ENCODE measurements at regions not wholly inside any gene's neighbourhood (a gene's known extent, or its start where the extent isn't known, plus 50 kb on each side); places are given as distances from the start of the nearest gene placed in this dataset.
A peak's percentile ranks its signal among the peaks of the same experiment; 100 is the strongest.

GRCh38 chr13:40098246-40098645 lies 442.8 kb downstream of the COG6 start:
- intact Hi-C loops (cut with DNase I): no loop called here
- Histone ChIP-seq H3K27me3 (no peaks in the 10 kb centered on the region), H3K27ac (no peak overlapping the region), H3K9me3 (no peaks in the 10 kb centered on the region), H3K4me1 (no peaks in the 10 kb centered on the region), H3K9ac (ENCODE audit: low read depth in 2 of 2, low read length in 2 of 2) (no peak overlapping the region), H3K36me3 (no peaks in the 10 kb centered on the region), H3K4me3 (no peak overlapping the region)
- no peak for DNase-seq
- TF ChIP-seq CTCF (IDR thresholded peaks at IDR 0.05): no peak

- TF ChIP-seq CTCF (IDR thresholded peaks at IDR 0.05): no peak
- no peaks in the 10 kb centered on the region for H3K27me3 ChIP-seq
- no peak overlapping the region for H3K4me3 ChIP-seq
- intact Hi-C loops (cut with DNase I): no loop called here
- no peak for DNase-seq
- no peaks in the 10 kb centered on the region for H3K9me3 ChIP-seq
- H3K4me1 ChIP-seq: no peaks in the 10 kb centered on the region
- no peaks in the 10 kb centered on the region for H3K36me3 ChIP-seq
- peak overlapping the region; percentile 27 for H3K27ac ChIP-seq
- no peak overlapping the region for H3K9ac ChIP-seq (ENCODE audit: low read depth in 2 of 2, low read length in 2 of 2)
Measured at GRCh38 chr13:40101708-40102359, 446.4 kb downstream of the COG6 start.

- Histone ChIP-seq H3K4me1 (no peaks in the 10 kb centered on the region), H3K9me3 (no peaks in the 10 kb centered on the region), H3K4me3 (no peak overlapping the region), H3K27ac (peak overlapping the region; percentile 27), H3K27me3 (no peaks in the 10 kb centered on the region), H3K36me3 (no peaks in the 10 kb centered on the region), H3K9ac (ENCODE audit: low read depth in 2 of 2, low read length in 2 of 2) (no peak overlapping the region)
- intact Hi-C loops (cut with DNase I): no loop called here
- no peak for TF ChIP-seq CTCF (IDR thresholded peaks at IDR 0.05)
- DNase-seq: no peak
Measured at GRCh38 chr13:40102360-40102727, 446.9 kb downstream of the COG6 start.

- no peak for DNase-seq
- no peak overlapping the region for H3K9ac ChIP-seq (ENCODE audit: low read depth in 2 of 2, low read length in 2 of 2)
- H3K4me3 ChIP-seq: no peak overlapping the region
- H3K36me3 ChIP-seq: no peaks in the 10 kb centered on the region
- no peak for TF ChIP-seq CTCF (IDR thresholded peaks at IDR 0.05)
- peak overlapping the region; percentile 27 for H3K27ac ChIP-seq
- H3K27me3 ChIP-seq: no peaks in the 10 kb centered on the region
- intact Hi-C loops (cut with DNase I): no loop called here
- H3K9me3 ChIP-seq: no peaks in the 10 kb centered on the region
- no peaks in the 10 kb centered on the region for H3K4me1 ChIP-seq
Measured at GRCh38 chr13:40102854-40103253, 447.4 kb downstream of the COG6 start.

- Histone ChIP-seq H3K9me3 (no peaks in the 10 kb centered on the region), H3K36me3 (no peaks in the 10 kb centered on the region), H3K27me3 (no peaks in the 10 kb centered on the region), H3K9ac (ENCODE audit: low read depth in 2 of 2, low read length in 2 of 2) (no peak overlapping the region), H3K4me3 (no peak overlapping the region), H3K27ac (no peak overlapping the region), H3K4me1 (no peaks in the 10 kb centered on the region)
- no peak for TF ChIP-seq CTCF (IDR thresholded peaks at IDR 0.05)
- intact Hi-C loops (cut with DNase I): no loop called here
- no peak for DNase-seq
Measured at GRCh38 chr13:40103864-40104263, 448.4 kb downstream of the COG6 start.

All from colonic mucosa (tissue), 4 donors.